HG03196 (cell line): ENCODE measurements at regions not wholly inside any gene's neighbourhood (a gene's known extent, or its start where the extent isn't known, plus 50 kb on each side); places are given as distances from the start of the nearest gene placed in this dataset.

ENCODE experiments used
- ATAC-seq: cut with Tn5 transposase; IDR thresholded peaks from one replicate; pipeline ENCODE4 v1.9.1; 2021; ENCODE audit not compliant: unreplicated experiment

- ATAC-seq, result no peak
These were observed 96.7 kb upstream of the FER start for GRCh38 chr5:108650997-108651396.

- no peak for ATAC-seq
These were observed 98.1 kb upstream of the FER start for GRCh38 chr5:108649646-108650045.

DNA sequence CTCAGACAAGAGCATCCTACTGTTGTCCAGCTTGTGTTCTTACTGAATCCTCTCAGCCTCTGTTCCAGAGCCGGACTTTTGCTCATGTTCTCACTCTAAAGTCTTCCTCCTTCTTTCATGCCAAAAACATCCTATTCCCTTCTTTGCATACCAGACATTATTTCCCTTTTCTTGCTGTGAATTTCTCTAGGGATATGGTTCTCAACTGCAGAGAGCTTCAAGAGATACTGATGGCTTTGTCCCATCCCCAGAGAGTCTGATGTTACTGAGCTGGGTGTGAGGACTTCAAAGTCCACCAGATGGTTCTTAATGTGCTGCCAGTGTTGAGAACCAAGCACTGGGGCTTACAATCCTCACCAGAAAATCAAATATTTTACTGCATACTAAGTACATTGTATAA lies 98.6 kb upstream of the FER start:
- no peak for ATAC-seq

DNA sequence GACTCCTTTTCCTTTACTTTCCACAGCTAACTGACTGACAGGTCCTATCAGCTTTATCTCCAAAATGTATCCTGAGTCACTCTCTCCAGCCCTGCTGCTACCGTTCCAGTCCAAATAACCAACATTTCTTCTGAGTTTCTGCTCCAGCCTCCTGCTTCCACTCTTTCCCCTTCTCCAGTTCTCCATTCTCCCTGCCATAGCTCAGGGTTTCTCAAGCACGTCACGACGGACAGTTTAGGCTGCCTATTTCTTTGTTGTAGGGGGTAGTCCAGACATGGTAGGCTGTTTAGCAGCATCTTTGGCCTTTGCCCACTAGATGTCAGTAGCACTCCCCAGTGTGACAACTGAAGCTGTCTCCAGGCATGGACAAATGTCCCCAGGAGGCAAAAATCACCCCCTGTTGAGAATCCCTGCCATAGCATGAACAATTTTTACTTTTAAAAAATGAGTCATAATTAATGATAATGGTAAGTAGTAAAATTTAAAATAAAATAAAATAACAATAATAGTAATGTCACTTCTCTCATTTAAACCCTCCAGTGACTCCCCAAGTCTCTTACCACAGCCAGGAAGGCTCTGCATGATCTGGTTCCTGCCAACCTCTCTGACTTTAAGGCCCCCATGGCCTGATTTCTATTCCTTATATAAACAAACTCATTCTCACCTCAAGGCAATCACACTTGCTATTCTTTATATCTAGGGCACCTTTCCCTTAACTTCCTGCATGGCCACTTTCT lies 105.4 kb upstream of the FER start:
- peak; percentile 98 for ATAC-seq

GRCh38 chr5:108641596-108641995 lies 106.1 kb upstream of the FER start:
- no peak for ATAC-seq

- ATAC-seq, result no peak
These were observed 108.3 kb upstream of the FER start for GRCh38 chr5:108639366-108639765.

GRCh38 chr5:108638021-108638420 lies 109.7 kb upstream of the FER start:
- no peak for ATAC-seq

- ATAC-seq, result no peak
These were observed 110.6 kb upstream of the FER start for GRCh38 chr5:108637134-108637533.

GRCh38 chr5:108636135-108636853 lies 111.4 kb upstream of the FER start:
- no peak for ATAC-seq

DNA sequence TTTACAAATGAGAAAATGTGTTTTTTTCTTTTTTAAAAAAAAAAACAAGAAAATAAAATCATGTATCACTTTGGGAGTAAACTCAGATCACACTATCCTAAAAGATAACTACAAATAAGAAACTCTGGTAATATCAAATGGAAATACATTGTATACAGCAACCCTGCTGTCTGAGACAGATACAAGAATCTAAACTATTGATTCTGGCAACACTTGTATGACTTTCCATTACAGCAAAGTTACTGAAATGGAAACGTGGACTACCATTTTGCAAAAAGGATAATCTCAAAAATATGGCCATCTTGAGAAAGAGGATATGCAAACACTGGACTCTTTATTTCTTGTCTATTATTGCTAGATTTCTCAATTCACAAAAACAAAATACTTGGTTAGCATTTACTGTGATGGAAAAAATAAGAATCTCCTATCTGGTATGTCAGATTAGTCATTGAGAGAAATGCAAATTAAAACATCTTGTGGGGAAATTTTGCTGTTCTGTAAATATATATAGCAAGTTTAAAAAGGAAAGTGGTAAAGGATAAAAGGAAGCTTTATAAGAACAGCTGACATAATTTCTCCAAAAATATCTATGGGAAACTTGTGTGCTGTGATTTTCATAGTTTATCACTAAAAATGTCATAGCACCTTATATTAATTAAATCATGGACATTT lies 112.9 kb upstream of the FER start:
- ATAC-seq, result peak; percentile 46

GRCh38 chr5:108634010-108634616 lies 113.6 kb upstream of the FER start:
- no peak for ATAC-seq

DNA sequence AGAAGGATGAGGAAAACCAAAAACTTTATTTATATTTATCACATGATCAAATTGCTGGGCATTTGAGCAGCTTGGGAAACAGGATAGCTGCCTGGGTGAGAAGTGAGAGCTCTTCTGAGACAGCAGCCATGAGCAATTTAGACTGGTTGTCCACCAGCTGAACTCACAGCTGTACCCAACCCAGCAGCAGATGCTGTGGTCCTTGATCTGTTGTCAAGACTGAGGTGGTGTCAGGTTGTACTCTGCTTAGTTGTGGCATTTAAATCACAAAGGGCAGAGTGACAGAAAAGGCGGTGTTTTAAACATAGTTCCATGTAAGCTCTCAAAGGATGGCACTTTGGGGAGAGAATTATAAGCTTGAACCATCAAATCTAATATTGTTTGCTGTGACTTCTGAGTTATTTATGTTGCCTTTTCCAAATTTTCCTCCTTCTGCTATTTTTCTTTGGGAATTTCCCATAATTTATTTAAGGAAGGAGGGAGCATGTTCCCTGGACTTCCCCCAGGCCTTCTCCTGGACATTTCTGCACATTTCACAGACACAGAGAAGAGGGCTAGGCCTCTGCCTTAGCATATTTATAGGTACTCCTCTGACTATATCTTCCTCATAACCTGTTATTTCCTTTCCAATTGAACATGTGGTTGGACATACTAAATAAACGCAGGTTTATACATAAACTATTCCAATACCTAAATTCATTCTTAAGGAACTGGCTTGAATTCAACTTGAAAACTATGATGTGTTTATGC lies 117.7 kb upstream of the FER start:
- no peak for ATAC-seq

GRCh38 chr5:108625654-108626053 lies 122.0 kb upstream of the FER start:
- no peak for ATAC-seq

DNA sequence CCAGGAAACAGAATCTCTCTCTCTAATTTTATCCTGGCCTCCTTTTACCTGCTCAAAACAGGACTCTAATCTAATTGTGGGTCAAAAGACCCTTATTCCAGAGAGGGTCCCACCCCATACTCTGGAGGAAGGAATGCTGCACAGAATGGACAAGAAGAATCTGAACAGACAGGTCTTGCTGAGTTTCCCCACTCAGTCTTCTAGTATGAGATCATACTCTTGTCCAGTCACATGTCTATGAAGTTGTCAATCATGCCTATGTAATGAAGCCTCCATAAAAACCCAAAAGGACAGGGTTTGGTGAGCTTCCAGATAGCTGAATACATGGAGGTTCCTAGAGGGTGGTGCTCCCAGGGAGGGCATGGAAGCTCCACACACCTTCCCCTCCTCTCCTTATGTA lies 123.9 kb upstream of the FER start:
- ATAC-seq, result no peak

DNA sequence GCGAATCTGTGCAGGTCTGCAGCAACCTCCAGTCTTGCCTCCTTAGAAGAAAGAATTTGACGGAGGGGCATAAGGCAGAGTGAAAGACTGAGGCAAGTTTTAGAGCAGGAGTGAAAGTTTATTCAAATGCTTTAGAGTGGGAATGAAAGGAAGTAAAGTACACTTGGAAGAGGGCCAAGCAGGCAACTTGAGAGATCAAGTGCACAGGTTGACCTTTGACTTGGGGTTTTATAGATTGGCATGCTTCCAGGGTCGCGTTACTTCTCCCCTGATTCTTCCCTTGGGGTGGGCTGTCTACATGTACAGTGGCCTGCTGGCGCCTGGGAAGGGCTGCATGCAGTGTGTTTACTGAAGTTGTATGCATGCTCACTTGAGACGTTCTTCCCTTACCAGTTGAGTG lies 127.2 kb upstream of the FER start:
- ATAC-seq, result no peak

DNA sequence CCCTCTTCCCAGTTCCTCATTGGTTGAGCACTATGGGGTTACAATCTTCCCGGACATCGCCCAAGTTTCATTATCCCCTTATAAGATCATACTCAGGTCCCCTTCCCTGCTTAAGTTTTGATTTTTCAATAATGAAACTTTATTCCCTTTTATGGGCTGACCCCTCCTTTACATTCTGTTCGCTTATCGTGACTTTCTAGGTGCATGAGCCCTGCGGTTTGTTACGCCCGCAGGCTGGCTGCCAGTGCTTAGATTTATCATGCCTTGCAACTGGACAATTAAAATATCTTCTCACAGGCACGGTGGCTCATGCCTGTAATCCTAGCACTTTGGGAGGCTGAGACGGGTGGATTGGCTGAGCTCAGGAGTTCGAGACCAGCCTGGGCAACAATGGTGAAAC lies 127.9 kb upstream of the FER start:
- no peak for ATAC-seq

- ATAC-seq, result no peak
These were observed 129.9 kb upstream of the FER start for GRCh38 chr5:108617467-108618435.

DNA sequence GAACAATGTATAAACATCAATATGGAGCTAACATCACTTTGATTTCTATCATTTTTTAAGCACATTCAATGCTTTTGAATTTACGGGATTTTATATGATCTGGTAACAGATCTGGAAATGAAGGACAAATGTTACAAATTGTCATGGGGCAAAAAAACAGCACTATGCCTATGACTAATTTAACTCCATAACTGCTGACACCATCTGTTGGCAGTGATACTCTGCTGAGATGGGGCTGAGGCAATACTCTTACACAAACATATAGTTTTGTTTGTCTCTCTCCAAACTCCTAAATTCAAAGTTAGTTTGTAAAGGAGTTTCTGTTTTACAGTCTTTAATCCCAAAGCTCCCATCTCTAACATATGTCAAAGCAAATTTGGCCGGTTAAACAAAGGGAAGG lies 132.5 kb upstream of the FER start:
- ATAC-seq, result no peak

GRCh38 chr5:108607421-108607820 lies 140.3 kb upstream of the FER start:
- ATAC-seq, result no peak

DNA sequence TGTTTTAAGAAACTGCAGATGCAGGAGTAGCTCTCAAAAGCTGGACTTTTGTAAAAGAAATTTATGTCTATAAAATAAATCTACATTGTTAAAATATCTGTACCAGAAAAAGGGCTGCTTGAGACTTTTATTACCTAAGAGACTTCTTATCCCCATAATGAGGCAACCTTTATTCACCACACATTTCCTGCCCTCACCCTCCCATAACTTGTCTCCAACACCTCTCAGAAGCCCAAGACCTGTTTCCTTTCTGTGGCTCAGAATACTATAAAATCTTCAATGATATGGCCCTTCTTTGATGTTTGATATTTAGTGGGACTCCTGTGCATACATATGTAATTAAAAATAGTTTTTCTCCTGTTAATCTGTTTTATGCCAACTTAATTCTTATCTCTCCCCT lies 141.5 kb upstream of the FER start:
- ATAC-seq, result no peak
